ENCODE measurements at regions not wholly inside any gene's neighbourhood (a gene's known extent, or its start where the extent isn't known, plus 50 kb on each side); places are given as distances from the start of the nearest gene placed in this dataset.

- no peak for DNase-seq (ENCODE audit: low spot score)
- TF ChIP-seq CTCF (IDR thresholded peaks at IDR 0.05; ENCODE audit: extremely low read depth, missing control alignments): no peak
Measured at GRCh38 chr12:68402422-68402821, 70.3 kb upstream of the MDM1 start.

GRCh38 chr12:68403296-68403695 lies 71.1 kb upstream of the MDM1 start:
- TF ChIP-seq CTCF (IDR thresholded peaks at IDR 0.05; ENCODE audit: extremely low read depth, missing control alignments): no peak
- DNase-seq (ENCODE audit: low spot score): no peak

- TF ChIP-seq CTCF (IDR thresholded peaks at IDR 0.05; ENCODE audit: extremely low read depth, missing control alignments): no peak
- no peak for DNase-seq (ENCODE audit: low spot score)
Measured at GRCh38 chr12:68403711-68404110, 71.5 kb upstream of the MDM1 start.

GRCh38 chr12:68405343-68405781 lies 73.2 kb upstream of the MDM1 start:
- no peak for DNase-seq (ENCODE audit: low spot score)
- TF ChIP-seq CTCF (IDR thresholded peaks at IDR 0.05; ENCODE audit: extremely low read depth, missing control alignments): no peak

GRCh38 chr12:68406134-68406576 lies 74.0 kb upstream of the MDM1 start:
- DNase-seq (ENCODE audit: low spot score): no peak

GRCh38 chr12:68406911-68407310 lies 74.7 kb upstream of the MDM1 start:
- no peak for TF ChIP-seq CTCF (IDR thresholded peaks at IDR 0.05; ENCODE audit: extremely low read depth, missing control alignments)
- no peak for DNase-seq (ENCODE audit: low spot score)

More at GRCh38 chr12:68406134-68406576, 74.0 kb upstream of the MDM1 start:
- no peak for TF ChIP-seq CTCF (IDR thresholded peaks at IDR 0.05; ENCODE audit: extremely low read depth, missing control alignments)

- no peak for TF ChIP-seq CTCF (IDR thresholded peaks at IDR 0.05; ENCODE audit: extremely low read depth, missing control alignments)
- DNase-seq (ENCODE audit: low spot score): no peak
Measured at GRCh38 chr12:68410018-68410660, 78.0 kb upstream of the MDM1 start.

Data from GM20000 (cell line).